IPS-15b (cell line): ENCODE measurements at regions not wholly inside any gene's neighbourhood (a gene's known extent, or its start where the extent isn't known, plus 50 kb on each side); places are given as distances from the start of the nearest gene placed in this dataset.

Experiments
- H3K27me3 ChIP-seq: one replicate; pipeline ENCODE4 v1.6.1; 2013; ENCODE audit warnings: low read length; ENCODE audit not compliant: control insufficient read depth, insufficient read depth
- H3K36me3 ChIP-seq: one replicate; pipeline ENCODE4 v1.6.1; 2013; ENCODE audit warnings: low read length; ENCODE audit not compliant: control insufficient read depth, insufficient read depth
- H3K4me1 ChIP-seq: one replicate; pipeline ENCODE4 v1.6.1; 2013; ENCODE audit warnings: mild to moderate bottlenecking, low read length; ENCODE audit not compliant: control insufficient read depth, insufficient read depth
- H3K4me3 ChIP-seq: one replicate; pipeline ENCODE4 v1.5.1; 2013; ENCODE audit warnings: low read depth, low read length
- H3K9ac ChIP-seq: one replicate; pipeline ENCODE4 v1.6.1; 2013; ENCODE audit warnings: low read depth, mild to moderate bottlenecking, low read length
- H3K9me3 ChIP-seq: one replicate; pipeline ENCODE4 v1.6.1; 2013; ENCODE audit warnings: mild to moderate bottlenecking, low read length; ENCODE audit not compliant: control insufficient read depth, insufficient read depth

DNA sequence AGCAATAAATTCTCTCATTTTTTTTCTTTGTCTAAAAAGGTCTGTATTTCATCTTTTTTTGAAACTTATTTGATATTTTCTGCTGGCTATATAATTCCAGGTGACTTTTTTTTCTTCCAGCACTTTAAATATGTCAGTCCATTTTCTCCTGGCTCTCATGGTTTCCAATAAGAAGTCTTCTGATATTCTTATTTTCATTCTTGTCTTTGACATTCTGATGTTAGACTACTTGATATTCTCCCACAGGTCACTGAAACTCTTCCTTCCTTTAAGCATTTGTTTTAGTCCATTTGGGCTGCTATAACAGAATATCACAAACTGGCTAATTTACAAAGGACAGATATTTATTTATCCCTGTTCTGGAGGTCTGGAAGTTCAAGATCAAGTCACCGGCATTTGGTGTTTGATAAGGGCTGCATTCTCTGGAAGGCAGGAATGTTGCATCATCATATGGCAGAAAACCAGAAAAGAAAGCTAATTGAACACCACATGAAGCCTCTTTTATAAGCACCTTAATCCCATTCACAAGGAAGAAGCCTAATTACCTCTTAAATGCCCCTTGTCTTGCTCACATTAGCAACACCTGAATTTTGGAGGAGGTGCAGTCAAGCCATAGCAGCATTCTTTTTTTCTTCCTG is 242.1 kb upstream of the TNRC6C start:
- Histone ChIP-seq H3K9me3 (no peaks in the 10 kb centered on the region), H3K27me3 (no peaks in the 10 kb centered on the region), H3K9ac (no peak overlapping the region), H3K4me1 (no peaks in the 10 kb centered on the region), H3K36me3 (no peaks in the 10 kb centered on the region), H3K4me3 (no peak overlapping the region)

DNA sequence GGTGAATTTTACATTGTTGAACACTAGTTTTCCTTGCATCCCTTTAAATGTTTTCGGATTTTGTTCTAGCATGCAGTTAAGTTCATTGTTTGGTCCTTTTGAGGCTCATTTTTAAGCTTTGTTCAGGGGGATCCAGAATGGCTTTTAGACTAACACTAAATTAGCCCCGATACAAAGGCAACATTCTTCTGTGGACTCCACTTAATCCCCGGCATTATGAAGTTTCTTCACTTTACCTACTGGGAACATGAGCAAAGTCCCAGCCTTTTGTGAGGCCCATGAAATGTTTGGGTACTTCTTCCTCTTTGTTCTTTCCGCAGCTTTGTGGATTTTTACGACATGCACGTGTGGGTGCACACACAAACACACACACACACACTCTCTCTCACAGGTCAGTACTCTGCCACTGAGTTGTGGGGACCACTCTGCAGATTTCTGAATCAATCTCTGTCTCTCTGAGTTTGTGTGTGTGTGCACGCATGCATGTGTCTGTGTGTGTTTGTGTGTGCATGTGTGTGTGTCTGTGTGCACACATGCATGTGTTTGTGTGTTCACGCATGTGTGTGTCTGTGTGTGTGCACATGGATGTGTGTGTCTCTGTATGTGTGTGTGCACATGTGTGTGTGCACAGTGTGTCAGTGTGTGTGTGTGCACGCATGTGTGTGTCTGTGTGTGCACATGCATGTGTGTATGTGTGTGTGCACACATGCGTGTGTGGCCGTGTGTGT is 240.4 kb upstream of the TNRC6C start:
- H3K4me1 ChIP-seq: no peaks in the 10 kb centered on the region
- H3K4me3 ChIP-seq: no peak overlapping the region
- H3K9me3 ChIP-seq: no peaks in the 10 kb centered on the region
- no peaks in the 10 kb centered on the region for H3K27me3 ChIP-seq
- H3K9ac ChIP-seq: no peak overlapping the region
- H3K36me3 ChIP-seq: no peaks in the 10 kb centered on the region

DNA sequence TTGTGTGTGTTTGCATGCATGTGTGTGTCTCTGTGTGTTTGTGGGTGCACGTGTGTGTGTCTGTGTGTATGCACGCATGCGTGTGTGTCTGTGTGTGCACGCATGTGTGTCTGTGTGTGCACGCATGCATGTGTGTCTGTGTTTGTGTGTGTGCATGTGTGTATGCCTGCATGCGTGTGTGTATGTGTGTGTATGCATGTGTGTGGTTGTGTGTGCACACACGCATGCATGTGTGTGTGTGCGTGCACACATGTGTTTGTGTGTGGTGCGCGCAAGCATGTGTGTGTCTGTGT is 239.9 kb upstream of the TNRC6C start:
- Histone ChIP-seq H3K36me3 (no peaks in the 10 kb centered on the region), H3K27me3 (no peaks in the 10 kb centered on the region), H3K9me3 (no peaks in the 10 kb centered on the region), H3K4me3 (no peak overlapping the region), H3K9ac (no peak overlapping the region), H3K4me1 (no peaks in the 10 kb centered on the region)

DNA sequence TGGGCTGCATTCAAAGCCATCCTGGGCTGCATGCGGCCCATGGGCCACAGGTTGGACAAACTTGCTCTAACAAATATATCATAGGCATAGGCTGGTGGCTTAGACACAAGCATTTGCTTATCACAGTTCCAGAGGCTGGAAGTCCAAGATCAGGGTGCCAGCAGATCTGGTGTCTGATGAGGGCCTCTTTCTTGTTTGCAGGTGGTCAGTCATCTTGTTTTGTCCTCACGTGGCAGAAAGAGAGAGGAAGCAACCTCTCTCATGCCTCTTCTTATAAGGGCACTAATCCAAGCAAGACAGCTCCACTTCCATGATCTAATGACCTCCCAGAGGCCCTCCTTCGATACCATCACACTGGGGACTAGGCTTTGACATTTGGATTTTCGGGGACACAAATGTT is 238.7 kb upstream of the TNRC6C start:
- Histone ChIP-seq H3K4me1 (no peaks in the 10 kb centered on the region), H3K36me3 (no peaks in the 10 kb centered on the region), H3K4me3 (no peak overlapping the region), H3K9me3 (no peaks in the 10 kb centered on the region), H3K9ac (no peak overlapping the region), H3K27me3 (no peaks in the 10 kb centered on the region)

GRCh38 chr17:77720946-77721845 is 237.3 kb upstream of the TNRC6C start:
- H3K9me3 ChIP-seq: no peaks in the 10 kb centered on the region
- no peak overlapping the region for H3K4me3 ChIP-seq
- H3K36me3 ChIP-seq: no peaks in the 10 kb centered on the region
- H3K9ac ChIP-seq: no peak overlapping the region
- peaks cover 2% of the 10 kb centered on the region for H3K27me3 ChIP-seq
- no peaks in the 10 kb centered on the region for H3K4me1 ChIP-seq

DNA sequence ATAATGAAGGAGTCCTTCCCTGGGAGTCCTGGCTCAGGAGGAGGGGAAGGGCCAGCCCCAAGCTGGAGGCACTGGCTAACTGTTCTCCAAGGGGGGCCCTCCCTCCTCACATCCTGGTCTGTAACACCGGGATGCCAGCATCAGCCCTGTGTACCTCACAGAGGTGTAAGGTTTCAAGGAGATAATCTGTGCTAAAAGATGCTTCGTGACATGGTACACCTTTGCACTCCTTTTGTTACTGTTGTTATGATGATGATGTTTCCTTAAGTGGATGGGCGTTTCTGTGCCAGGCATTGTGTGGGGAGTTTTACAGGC is 236.7 kb upstream of the TNRC6C start:
- peaks cover 2% of the 10 kb centered on the region for H3K27me3 ChIP-seq
- no peaks in the 10 kb centered on the region for H3K9me3 ChIP-seq
- no peaks in the 10 kb centered on the region for H3K4me1 ChIP-seq
- H3K9ac ChIP-seq: no peak overlapping the region
- no peak overlapping the region for H3K4me3 ChIP-seq
- no peaks in the 10 kb centered on the region for H3K36me3 ChIP-seq

DNA sequence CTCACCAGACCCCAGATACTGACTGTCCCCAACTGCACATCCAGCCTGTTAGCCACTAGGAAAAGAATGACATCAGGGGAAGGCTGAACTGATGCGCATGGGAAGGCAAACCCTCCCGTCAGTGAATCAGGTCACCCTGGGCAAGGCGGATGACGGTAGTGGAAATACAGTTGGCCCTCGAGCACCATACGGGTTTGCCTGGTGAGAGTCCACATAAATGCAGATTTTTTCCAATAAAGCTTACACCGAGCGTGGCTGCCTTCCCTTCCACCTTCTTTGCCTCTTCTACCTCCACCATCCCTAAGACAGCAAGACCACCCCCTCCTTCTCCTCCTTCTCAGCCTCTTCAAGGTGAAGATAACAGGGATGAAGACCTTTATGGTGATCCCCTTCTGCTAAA is 236.1 kb upstream of the TNRC6C start:
- no peaks in the 10 kb centered on the region for H3K9me3 ChIP-seq
- no peaks in the 10 kb centered on the region for H3K4me1 ChIP-seq
- no peak overlapping the region for H3K4me3 ChIP-seq
- H3K27me3 ChIP-seq: peaks cover 2% of the 10 kb centered on the region
- no peaks in the 10 kb centered on the region for H3K36me3 ChIP-seq
- H3K9ac ChIP-seq: no peak overlapping the region

- Histone ChIP-seq H3K4me1 (no peaks in the 10 kb centered on the region), H3K9ac (no peak overlapping the region), H3K27me3 (peaks cover 2% of the 10 kb centered on the region), H3K4me3 (no peak overlapping the region), H3K36me3 (no peaks in the 10 kb centered on the region), H3K9me3 (no peaks in the 10 kb centered on the region)
Measured at GRCh38 chr17:77723071-77723908, 235.2 kb upstream of the TNRC6C start.

DNA sequence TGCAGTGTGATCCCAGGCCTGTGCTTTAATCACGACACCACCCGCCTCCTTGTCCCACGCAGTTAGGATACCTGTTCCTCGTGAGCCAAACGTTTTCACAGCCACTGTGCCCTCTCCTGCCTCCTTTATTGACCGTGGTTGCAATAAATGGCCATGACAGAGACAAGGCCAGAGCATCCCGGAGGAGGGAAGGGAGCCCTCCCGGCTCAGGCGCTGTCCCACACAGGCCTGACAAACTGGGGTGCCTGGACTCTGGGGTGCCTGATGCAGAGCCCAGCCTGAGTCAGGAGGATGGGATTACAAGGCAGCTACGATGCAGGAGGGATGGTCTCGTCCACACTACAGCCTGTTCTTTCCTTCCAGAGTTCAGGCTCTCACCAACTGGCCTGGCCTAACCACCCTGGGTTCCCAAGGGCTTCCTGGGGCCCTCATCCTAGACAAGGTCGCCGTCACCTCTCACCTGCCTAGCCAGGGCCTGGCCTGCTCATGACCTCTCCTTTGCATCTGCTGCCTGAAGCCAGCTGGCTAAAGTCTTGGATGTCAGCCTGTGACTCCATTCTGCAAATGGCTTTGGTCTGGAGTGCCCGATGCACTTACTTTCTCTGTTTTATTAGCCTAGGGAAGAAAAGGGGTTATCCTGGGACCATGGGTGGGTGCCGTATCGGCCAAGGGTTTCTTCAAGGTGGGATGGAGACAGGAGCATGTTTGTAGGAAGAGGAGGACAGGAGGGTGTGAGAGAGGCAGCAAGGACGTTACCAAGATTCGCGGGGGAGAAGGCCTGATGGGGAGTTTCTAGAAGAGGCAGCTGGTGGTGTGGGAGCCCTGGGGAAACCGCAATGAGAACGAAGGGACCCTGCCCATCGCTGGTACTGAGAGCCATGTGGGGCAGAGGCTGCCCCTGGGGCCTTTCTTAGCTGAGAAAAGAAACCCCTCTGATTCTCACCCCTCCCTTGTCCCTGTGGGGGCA is 234.3 kb upstream of the TNRC6C start:
- Histone ChIP-seq H3K27me3 (peaks cover 2% of the 10 kb centered on the region), H3K9me3 (no peaks in the 10 kb centered on the region), H3K36me3 (no peaks in the 10 kb centered on the region), H3K4me3 (no peak overlapping the region), H3K4me1 (no peaks in the 10 kb centered on the region), H3K9ac (no peak overlapping the region)

- Histone ChIP-seq H3K9ac (no peak overlapping the region), H3K27me3 (peaks cover 2% of the 10 kb centered on the region), H3K9me3 (no peaks in the 10 kb centered on the region), H3K4me1 (no peaks in the 10 kb centered on the region), H3K4me3 (no peak overlapping the region), H3K36me3 (no peaks in the 10 kb centered on the region)
Measured at GRCh38 chr17:77724876-77725615, 233.5 kb upstream of the TNRC6C start.
